ENCODE measurements at regions not wholly inside any gene's neighbourhood (a gene's known extent, or its start where the extent isn't known, plus 50 kb on each side); places are given as distances from the start of the nearest gene placed in this dataset.

DNA sequence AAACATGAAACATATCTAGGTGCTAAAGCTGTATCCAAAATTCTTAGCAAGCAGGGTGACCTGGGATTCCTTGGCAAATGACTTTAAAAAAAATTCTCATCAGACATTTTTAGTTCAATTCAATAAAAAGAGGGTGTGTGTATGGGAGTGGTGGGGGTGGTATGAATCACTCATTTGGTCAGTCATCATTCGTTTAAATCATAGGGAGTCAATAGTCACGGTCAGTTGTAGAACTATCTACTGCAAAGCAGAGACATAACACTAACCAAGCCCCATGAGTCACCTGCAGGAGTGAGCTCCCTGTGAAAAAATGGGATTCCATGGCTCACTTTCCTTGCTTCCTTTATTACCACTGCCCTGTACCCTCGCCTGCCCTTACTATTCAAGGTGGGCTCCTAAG is 380.6 kb upstream of the TCF4 start:
- TF ChIP-seq POLR2AphosphoS5 (IDR thresholded peaks at IDR 0.05; ENCODE audit: low read depth, low read length): no peak
- no peak for TF ChIP-seq TAF1 (IDR thresholded peaks at IDR 0.05; ENCODE audit: borderline replicate concordance, insufficient read depth, low read length)
- no peak for TF ChIP-seq FOXP2 (optimal IDR thresholded peaks at IDR 0.05; ENCODE audit: borderline replicate concordance, extremely low read depth, extremely low read length, insufficient read depth)
- TF ChIP-seq SIN3A (IDR thresholded peaks at IDR 0.05; ENCODE audit: borderline replicate concordance, insufficient read depth, low read length): no peak

Measured in PFSK-1 (cell line).